Gastrocnemius medialis (tissue), 4 donors: ENCODE measurements at regions not wholly inside any gene's neighbourhood (a gene's known extent, or its start where the extent isn't known, plus 50 kb on each side); places are given as distances from the start of the nearest gene placed in this dataset.

Source experiments
- CTCF ChIP-seq, 5 experiments: fragments of 450-650 bp in 3 of 5; fragments of 200-600 bp in 2 of 5; sonication (generic) in 2 of 5; IDR thresholded peaks in 4 of 5; conservative IDR thresholded peaks in 1 of 5; 1 replicate in 4 of 5; 2 replicates in 1 of 5; pipeline ENCODE4 v1.5.1; 2016 to 2019; ENCODE audit warnings: antibody characterized with exemption in 5 of 5, mild to moderate bottlenecking in 3 of 5, moderate library complexity in 3 of 5
- POLR2A ChIP-seq, 2 donors: fragments of 450-650 bp; IDR thresholded peaks; one replicate each; pipeline ENCODE4 v1.6.1; 2017; ENCODE audit warnings: antibody characterized with exemption in 2 of 2, mild to moderate bottlenecking in 2 of 2, moderate library complexity in 2 of 2

GRCh38 chr14:86641310-86641709, 1111.4 kb downstream of the FLRT2 start:
- TF ChIP-seq POLR2A (IDR thresholded peaks at IDR 0.05) (no peak), CTCF (IDR thresholded peaks at IDR 0.05 in 4 of 5, conservative IDR thresholded peaks at IDR 0.05 in 1 of 5) (no peak)
